GM18951 (cell line): ENCODE measurements at regions not wholly inside any gene's neighbourhood (a gene's known extent, or its start where the extent isn't known, plus 50 kb on each side); places are given as distances from the start of the nearest gene placed in this dataset.
"Not testable (repeated sequence)": the region's sequence is repeated elsewhere in the genome, so short reads cannot be mapped to it uniquely, and the experiment has no call there.

Experiments used
- POLR2A ChIP-seq: IDR thresholded peaks from 4 replicates; pipeline ENCODE4 v1.6.1; 2011; ENCODE audit warnings: mild to moderate bottlenecking; ENCODE audit not compliant: insufficient read length, insufficient read depth; ENCODE audit errors: extremely low read depth
- in situ Hi-C: fragments of 300-500 bp; cut with MboI; formaldehyde crosslinking; loops from one replicate; pipeline ENCODE4 v1.12.0; 2022; ENCODE audit warnings: low sequenced_read_pairs, mixed read lengths, inconsistent platforms; ENCODE audit not compliant: unreplicated experiment

GRCh38 chr3:139231555-139232281 is 112.1 kb upstream of the MRPS22 start:
- TF ChIP-seq POLR2A: no peak
- in situ Hi-C loops: no loop called here

GRCh38 chr3:139232341-139232740 is 111.5 kb upstream of the MRPS22 start:
- in situ Hi-C loops: not testable (repeated sequence)

GRCh38 chr3:139234491-139234890 is 109.3 kb upstream of the MRPS22 start:
- TF ChIP-seq POLR2A: no peak
- in situ Hi-C loops: no loop called here

- in situ Hi-C loops: no loop called here
- TF ChIP-seq POLR2A: no peak
These were observed 108.6 kb upstream of the MRPS22 start for GRCh38 chr3:139235192-139235591.

- in situ Hi-C loops: no loop called here
These were observed 107.5 kb upstream of the MRPS22 start for GRCh38 chr3:139236336-139236735.

GRCh38 chr3:139238281-139239030 is 105.4 kb upstream of the MRPS22 start:
- in situ Hi-C loops: no loop called here
- no peak for TF ChIP-seq POLR2A

More at GRCh38 chr3:139236336-139236735, 107.5 kb upstream of the MRPS22 start:
- TF ChIP-seq POLR2A: no peak

GRCh38 chr3:139239550-139239949 is 104.3 kb upstream of the MRPS22 start:
- in situ Hi-C loops: no loop called here
- TF ChIP-seq POLR2A: no peak

GRCh38 chr3:139241783-139242182 is 102.0 kb upstream of the MRPS22 start:
- in situ Hi-C loops: no loop called here

GRCh38 chr3:139243710-139244109 is 100.1 kb upstream of the MRPS22 start:
- in situ Hi-C loops: no loop called here
- TF ChIP-seq POLR2A: no peak

More at GRCh38 chr3:139241783-139242182, 102.0 kb upstream of the MRPS22 start:
- TF ChIP-seq POLR2A: no peak

GRCh38 chr3:139248593-139249255 is 95.1 kb upstream of the MRPS22 start:
- no peak for TF ChIP-seq POLR2A

GRCh38 chr3:139251529-139251928 is 92.3 kb upstream of the MRPS22 start:
- in situ Hi-C loops: no loop called here
- no peak for TF ChIP-seq POLR2A

More at GRCh38 chr3:139248593-139249255, 95.1 kb upstream of the MRPS22 start:
- in situ Hi-C loops: no loop called here

- no peak for TF ChIP-seq POLR2A
- in situ Hi-C loops: no loop called here
These were observed 91.1 kb upstream of the MRPS22 start for GRCh38 chr3:139252719-139253118.

- in situ Hi-C loops: no loop called here
- no peak for TF ChIP-seq POLR2A
These were observed 85.5 kb upstream of the MRPS22 start for GRCh38 chr3:139258276-139258675.
